Right renal pelvis (tissue), 4 donors: ENCODE measurements at regions not wholly inside any gene's neighbourhood (a gene's known extent, or its start where the extent isn't known, plus 50 kb on each side); places are given as distances from the start of the nearest gene placed in this dataset.

Experiments used
- DNase-seq, 4 donors: peaks; one replicate each; pipeline ENCODE4 v3.0.0-alpha.2; 2013; ENCODE audit warnings: low read depth in 4 of 4, low spot score in 3 of 4, missing footprints in 1 of 4

DNA sequence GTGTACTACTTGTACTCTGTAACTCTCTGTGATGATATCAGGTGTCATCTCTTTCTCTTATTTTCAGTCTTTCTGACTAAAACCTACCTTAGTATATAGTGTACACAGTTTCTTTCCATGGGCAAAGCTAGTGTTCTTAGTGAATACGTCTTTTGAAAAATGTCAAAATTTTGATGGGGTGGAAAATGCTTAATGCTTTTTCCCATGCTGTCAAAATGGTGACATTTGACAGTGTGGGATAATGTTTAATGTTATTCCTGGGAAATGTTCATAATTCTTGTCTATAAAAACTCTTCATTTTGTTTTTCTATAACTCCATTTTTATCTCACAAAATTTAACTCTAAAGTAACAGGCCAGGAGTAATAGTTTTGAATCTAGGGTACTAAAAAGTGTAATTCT, 742.7 kb upstream of the FOXG1 start:
- no peak for DNase-seq

DNA sequence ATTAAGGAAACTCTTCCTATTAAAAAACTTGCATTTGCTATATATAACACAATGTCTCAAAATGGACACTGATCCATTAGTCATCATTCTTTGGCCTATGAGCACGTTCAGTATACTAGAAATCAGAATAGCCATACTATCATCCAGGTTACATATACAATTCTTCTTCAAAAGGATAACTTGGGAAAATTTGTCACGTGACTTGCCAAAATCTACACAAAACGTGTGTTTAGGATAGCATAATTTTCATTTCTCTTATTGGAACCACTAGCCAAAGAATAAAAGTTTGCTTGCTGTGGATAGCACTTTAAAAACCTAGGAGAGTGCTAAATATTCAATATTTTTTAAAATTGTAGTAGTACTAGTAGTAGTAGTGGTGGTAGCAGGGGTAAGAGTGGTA, 714.3 kb upstream of the FOXG1 start:
- no peak for DNase-seq

DNA sequence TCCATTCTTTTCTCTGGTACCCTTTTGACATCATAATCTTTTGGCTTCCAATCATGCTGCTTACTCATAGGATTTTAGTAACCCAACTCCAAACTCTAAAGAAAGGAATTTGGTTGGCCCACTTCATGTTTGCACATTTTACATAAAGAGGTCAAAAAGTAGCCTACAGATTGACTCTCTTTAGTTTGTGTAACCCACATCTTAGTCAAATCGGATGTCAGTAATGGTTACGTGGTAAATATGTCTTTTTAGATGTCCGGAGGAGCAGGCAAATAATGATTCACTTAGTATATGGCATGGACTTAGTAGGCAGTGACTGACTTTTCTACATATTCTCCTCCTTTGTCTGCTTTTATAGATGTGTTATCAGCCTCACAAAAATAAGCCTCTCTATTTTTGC, 711.6 kb upstream of the FOXG1 start:
- no peak for DNase-seq

DNA sequence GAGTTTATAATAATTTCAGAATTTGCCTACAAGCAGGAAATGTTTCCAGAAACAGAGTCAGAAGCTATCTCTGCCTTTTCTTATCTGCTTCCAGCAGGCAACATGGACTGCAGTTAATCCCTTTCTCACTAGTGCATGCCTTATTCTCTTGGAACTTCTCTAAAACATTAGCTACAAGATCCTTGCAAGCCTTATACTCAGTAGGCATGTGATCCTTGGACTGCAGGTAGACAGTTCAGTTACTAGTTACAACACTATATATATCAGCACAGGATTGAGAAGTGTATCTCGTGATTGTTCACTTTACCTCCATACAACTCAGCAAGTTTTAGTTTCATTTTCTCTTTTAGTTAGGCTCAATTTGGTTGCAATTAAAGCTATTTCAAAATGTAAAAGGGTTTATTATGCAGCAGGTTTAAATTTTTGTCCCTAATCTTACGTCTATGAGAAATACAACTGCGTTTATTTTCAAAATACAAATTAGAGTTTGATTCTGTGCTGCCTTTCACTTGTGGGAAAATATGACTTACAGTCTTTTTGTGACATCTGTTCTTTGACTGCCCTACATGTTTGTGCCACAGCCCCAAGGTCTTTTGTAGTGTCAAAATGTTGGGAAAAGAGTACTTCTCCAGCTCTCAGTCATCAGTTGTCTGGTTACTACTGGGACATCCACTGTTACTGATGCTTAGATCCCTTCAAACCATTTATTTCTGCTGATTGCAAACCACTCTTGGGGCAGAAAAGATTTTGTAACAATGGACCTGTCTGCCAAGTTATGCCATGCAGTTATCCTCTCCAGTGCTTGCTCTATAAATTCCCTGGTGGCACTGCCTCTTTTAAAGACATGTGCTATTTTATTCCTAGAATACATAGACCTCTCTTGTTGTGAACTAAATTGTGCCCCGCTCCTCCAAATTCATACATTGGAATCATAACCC, 709.0 kb upstream of the FOXG1 start:
- no peak for DNase-seq

DNA sequence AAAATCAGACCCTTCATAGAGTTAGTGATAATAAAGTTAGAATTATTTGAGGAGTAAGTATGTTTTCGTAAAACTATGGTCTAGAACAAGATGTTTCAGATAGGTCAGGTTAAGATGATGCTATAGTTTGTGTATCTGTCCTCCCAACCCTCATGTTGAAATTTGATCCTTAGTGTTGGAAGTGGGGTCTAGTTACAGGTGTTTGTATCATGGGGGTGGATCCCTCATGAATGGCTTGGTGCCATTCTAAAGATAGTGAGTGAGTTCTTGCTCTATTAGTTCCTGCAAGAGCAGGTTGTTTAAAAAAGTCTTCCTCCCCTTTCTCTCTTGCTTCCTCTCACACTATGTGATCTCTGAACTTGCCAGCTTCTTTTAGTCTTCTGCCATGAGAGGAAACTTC, 707.3 kb upstream of the FOXG1 start:
- no peak for DNase-seq

DNA sequence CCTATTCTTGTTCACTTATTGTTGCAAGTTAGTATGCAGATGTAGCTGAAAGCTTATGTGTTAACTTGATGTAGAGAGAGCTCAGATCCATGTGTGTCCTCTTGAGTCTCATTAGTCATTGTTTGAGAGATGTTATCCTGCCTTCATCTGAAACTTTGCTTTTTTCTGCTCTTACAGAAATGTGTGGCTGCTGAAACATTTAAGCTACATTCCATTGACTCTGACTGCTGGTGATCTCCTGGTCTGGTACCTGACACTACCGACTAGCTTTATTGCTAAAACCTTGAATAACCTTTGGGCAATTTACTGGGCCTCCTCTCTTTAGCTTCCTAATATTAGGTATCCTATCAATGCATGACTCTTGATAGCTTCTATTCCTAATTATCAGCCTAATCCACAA, 705.6 kb upstream of the FOXG1 start:
- no peak for DNase-seq

DNA sequence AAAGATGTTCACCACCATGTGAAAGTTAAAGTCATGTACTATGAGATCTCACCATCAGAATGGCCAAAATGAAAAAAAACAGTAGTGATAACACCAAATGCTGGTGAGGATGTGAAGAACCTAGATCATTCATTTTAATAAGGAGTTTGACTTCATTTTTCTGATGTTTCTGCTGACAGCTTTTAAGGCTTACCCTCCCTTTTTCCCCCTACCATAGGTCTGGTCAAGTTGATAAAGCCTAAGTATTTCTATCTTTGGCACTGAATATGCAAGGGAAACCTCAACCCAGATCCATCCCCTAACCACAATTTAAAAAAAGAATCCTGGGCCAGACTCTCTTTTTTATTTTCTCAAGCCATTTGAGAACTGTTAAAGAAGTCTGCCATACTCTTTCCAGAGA, 689.6 kb upstream of the FOXG1 start:
- no peak for DNase-seq

DNA sequence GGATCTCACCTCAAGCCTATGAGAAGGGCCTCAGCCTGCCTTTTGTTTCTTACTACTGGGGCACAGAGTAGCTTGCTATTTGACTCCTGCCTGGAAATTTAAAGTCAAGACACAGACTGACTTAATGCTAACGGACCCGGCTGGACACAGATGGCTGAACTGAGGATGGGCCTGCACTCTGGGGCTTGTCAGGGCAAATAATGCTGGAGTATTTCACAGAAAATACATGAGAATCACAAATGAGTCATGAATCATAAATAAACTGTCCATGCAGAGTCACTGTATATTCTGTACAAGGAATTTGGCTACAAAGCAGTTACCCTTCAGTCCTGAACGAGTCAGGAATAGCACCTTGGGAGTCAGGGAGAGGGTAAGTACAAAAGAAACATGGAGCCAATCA, 683.2 kb upstream of the FOXG1 start:
- no peak for DNase-seq

DNA sequence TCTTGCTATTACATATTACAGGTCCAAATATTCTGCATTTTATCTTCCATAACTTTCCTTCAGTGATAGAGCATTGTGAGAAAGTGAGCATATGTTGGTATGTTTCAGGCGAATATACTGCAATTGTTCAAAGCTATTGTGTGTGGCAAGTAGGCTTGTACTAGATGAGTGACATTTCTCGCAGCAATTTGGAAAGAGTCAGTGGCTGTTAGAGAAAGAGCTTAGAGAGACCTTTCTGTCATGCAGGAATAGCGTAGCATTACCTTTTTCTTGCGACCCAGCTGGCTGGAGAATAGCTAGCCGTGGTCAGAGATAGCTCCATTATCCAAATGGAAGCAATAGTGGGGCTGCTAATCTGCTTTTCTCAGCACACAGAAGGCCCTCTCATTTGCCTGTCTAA, 678.5 kb upstream of the FOXG1 start:
- DNase-seq, result no peak

DNA sequence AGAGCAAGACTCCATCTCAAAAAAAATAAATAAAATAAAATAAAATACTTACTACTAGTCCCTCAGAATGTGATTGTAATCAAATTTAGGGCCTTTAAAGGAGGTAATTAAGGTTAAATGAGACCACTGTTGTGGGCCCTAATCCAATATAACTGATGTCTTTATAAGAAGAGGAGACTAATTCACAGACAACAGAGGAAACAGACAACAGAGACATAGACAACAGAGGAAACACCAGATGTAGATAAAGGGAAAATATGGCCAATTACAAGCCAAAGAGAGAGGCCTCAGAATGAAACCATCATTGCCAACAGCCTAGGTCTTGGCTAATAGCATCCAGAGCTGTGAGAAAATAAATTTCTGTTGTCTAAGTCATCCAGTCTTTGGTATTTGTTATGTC, 669.0 kb upstream of the FOXG1 start:
- no peak for DNase-seq

DNA sequence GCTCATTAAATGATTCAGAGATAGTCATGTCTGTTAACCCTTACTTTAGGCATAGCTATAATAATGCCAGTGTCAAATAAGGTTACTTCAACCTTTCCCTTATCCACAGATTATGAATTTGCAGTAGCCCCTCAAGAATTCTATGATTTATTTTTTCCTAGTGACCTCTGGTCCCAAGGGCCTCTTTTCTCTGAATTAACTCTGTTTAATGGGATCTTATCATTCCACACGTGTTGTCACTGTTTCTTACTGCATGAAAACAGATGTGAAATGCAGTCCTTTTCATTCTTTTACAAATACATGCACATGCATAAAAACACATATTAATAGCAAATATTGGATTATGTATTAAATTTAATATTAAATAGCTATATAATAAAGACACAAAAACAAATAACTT, 667.7 kb upstream of the FOXG1 start:
- no peak for DNase-seq

DNA sequence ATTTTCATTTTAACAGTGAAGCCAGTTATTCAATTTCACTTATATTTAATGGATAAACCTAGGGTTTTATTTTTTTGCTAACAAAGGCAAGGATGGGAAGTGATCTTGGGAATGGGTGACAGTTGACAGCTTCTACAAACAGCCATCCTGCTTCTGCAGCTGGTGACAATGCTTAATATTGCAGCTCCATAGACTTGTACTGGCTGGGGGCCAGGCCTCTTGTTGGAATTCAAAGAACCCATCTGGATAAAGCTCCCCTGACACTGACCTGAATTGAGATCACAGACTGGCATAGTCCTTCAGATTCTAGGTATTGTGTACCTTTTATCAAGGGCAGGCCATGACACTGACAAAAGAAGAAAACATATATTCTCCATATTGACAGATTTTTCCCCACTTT, 664.6 kb upstream of the FOXG1 start:
- DNase-seq, result no peak

DNA sequence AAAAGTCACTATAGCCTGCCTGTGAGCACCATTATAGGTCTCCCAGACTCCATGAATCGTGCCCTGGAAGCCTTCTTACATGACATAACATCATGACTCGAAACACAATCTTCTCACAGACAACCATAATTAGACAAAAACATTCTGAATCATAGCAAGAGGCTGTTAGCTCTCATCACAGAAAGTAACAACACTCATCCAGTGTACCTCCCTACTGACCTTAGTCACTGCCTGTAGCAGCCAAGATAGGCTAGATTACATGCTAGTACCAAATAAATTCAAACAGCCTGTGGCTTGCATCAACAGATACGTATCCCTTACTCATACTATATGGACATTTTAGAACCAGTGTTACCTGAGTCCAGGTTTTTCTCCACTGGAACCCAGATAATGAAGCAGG, 663.8 kb upstream of the FOXG1 start:
- DNase-seq, result no peak

DNA sequence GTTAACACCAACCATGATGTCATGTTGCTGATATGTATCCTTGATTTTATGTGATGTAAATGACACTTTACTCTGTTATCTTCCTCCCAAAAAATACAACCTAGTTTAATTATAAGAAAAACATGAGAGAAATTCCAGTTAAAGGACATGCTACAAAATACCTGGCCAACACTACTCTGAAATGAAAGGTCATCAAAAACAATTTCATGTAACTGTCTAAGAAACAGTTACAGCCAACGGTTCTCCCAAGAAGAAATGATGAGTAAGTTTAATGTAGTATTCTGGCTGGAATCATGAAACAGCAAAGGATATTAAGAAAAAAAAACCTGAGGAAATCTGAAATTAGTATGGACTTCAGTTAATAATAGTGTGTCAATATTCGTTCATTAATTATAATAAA, 653.3 kb upstream of the FOXG1 start:
- DNase-seq, result no peak

DNA sequence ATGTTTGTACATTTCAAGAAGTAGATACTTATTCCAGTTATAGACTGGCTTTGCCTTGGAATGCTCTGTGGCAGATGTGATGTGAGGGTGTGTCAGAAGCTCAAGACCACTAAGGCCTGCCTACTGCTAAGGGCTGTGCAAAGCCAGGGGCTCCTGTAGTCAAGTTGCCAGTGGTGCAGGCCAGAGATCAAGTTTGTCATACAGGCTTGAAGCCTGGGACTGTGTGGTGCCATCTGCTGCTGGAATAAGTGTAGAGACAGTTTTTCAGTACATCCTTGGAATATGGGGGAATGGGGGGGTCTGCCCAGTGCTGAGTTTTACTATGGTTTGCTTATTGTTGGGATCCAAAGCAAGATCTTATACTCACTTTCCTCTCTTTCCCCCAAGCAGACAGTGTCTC, 649.9 kb upstream of the FOXG1 start:
- no peak for DNase-seq

DNA sequence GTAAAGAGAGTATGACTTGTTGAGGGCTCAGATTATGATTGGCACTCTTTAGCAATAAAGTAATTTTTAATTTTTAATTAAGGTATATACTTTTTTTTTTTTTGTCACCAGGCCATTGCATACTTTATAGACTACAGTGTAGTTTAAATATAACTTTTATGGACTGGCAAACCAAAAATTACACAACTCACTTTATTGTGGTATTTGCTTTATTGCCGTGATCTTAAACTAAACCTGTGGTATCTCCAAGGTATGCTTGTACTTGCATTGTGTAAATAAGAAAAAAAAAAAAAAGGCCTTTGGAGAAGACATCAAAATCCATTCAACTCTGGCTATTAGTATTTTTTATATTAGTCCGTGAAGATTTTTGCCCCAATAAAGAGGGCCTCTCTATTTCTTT, 646.7 kb upstream of the FOXG1 start:
- no peak for DNase-seq

DNA sequence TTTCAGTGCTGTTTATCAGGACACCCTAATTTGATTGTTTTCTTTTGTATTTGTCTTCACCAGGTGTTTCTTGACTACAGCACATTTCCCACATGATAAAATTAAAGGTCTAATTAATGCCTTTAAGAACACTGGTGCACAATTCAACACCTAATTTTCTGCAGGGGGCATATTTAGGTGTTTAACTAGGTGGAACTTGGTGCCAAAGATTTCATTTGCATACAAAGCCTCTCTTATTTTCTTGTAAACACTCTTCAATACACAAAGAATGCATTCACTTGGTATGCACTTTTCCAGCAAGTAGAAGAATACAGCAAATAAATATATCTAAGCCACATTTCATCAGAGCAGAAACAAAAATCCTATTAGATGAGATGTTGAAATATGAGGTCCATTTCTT, 646.2 kb upstream of the FOXG1 start:
- DNase-seq, result no peak

DNA sequence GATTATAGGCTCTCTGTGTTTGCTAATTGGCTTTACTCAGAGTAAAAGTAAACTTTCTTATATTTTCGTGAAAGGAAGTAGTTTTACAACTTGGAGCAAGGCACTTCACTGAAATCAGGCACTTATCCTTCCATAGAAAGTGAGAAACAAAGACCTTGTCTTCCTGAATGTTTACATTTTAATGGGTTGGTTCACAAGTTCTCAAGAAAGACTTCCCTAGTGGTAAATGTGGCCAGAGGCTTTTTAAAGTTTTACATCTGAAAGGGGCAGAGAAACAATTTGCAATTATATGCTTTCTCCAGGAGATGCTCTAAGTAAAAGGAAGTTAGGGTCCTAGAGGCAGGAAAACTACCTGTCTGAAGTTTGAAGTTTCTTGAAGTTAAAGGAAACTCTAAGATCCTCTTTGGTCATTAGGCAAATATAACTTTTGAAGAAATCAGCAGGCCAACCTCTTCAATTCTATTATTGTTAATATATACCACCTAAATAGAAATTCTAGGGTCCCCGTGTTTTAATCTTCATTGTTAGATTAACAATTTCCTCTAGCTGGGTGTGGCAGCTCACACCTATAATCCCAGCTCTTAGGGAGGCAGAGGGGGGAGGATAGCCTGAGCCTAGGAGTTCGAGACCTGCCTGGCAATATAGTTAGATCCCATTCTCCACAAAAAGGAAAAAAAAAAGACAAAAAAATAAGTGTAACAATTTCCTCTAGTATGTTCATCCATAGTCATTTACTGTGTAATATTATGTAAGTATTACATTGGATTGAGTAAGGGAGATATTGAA, 644.9 kb upstream of the FOXG1 start:
- no peak for DNase-seq

DNA sequence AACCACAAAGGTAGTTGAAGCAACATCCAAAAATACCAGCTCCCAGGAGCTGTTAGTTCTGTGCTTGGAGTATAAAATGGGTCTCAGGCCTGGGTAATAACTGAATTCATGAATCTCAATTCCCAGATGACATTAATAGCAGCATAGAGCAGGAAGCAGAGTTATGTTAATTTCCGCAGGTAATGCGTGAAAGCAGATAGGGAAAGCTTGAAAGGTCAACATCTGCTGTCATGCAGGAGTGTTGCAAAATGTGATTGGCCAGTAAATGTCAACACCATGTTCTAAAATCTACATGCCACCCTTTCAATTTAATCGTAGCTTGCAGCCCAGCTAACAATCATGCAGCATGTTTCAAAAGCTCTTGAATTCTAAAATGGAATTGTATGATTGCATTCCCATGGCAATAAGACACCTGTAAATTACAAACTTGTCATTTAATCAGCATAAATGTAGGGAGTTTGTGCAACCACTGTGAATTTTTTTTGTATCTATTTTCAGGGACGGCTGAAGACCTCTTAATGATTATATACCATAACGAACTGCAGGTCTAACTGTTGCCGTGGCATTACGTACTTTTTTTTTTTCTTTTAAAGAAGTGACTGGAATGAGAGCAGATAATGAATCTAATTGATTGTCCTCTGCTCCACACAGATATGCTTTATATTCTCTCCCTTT, 635.8 kb upstream of the FOXG1 start:
- no peak for DNase-seq

DNA sequence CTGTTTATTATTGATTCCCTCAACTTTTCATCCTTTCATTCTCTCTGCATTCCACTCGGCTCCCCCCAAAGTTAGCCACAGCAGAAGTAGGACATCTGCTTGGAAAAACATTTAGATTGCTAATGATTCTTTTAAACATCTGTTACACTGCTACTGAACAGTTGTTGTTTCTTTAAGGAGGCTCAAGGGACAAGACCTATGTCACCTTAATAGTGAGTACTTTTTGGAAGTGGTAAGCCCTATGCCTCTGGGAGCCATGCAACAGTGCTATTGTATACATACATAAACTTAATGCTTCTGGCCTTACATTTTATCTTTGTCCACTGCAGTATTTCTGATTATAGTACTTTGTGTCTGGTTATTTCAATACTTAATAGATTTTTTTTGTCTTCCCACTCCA, 628.2 kb upstream of the FOXG1 start:
- DNase-seq, result no peak

DNA sequence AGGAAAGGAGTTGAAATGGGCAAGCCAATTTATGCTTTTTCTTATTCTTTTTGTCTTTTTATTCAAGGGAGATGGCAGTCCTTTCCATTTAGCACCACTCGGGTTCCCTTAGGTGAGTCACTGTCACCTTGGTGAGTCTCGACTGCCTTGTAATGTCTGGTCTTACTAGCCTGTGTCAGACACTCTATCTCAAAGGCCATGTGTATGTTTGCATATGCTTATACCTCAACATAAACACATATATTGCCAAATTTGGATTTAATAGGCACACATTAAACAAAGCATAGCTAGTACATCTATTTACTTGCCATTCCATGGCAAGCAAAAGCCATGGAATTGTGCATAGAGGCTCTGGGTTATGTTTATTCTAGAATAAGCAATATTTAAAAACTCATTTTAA, 624.9 kb upstream of the FOXG1 start:
- no peak for DNase-seq
